ENCODE measurements at regions not wholly inside any gene's neighbourhood (a gene's known extent, or its start where the extent isn't known, plus 50 kb on each side); places are given as distances from the start of the nearest gene placed in this dataset.
"Not testable (repeated sequence)": the region's sequence is repeated elsewhere in the genome, so short reads cannot be mapped to it uniquely, and the experiment has no call there.

GRCh38 chr21:15278279-15278678 is 213.5 kb upstream of the NRIP1 start:
- DNase-seq (ENCODE audit: low read depth): no peak

GRCh38 chr21:15278851-15279250 is 214.1 kb upstream of the NRIP1 start:
- DNase-seq (ENCODE audit: low read depth): no peak

- no peak for DNase-seq (ENCODE audit: low read depth)
Observed at GRCh38 chr21:15279482-15279881, 214.7 kb upstream of the NRIP1 start.

GRCh38 chr21:15281714-15282113 is 216.9 kb upstream of the NRIP1 start:
- DNase-seq (ENCODE audit: low read depth): no peak

- DNase-seq (ENCODE audit: low read depth): no peak
Observed at GRCh38 chr21:15282665-15283064, 217.9 kb upstream of the NRIP1 start.

- DNase-seq (ENCODE audit: low read depth): no peak
Observed at GRCh38 chr21:15283138-15283537, 218.3 kb upstream of the NRIP1 start.

- no peak for DNase-seq (ENCODE audit: low read depth)
Observed at GRCh38 chr21:15283789-15284188, 219.0 kb upstream of the NRIP1 start.

GRCh38 chr21:15285556-15285955 is 220.8 kb upstream of the NRIP1 start:
- DNase-seq (ENCODE audit: low read depth): no peak

GRCh38 chr21:15289246-15289645 is 224.4 kb upstream of the NRIP1 start:
- no peak for DNase-seq (ENCODE audit: low read depth)

GRCh38 chr21:15289896-15290841 is 225.4 kb upstream of the NRIP1 start:
- no peak for DNase-seq (ENCODE audit: low read depth)

GRCh38 chr21:15291621-15292266 is 226.9 kb upstream of the NRIP1 start:
- DNase-seq (ENCODE audit: low read depth): no peak

GRCh38 chr21:15293240-15293639 is 228.4 kb upstream of the NRIP1 start:
- no peak for DNase-seq (ENCODE audit: low read depth)

GRCh38 chr21:15295875-15296274 is 231.1 kb upstream of the NRIP1 start:
- DNase-seq (ENCODE audit: low read depth): no peak

GRCh38 chr21:15297824-15298223 is 233.0 kb upstream of the NRIP1 start:
- no peak for DNase-seq (ENCODE audit: low read depth)

GRCh38 chr21:15298306-15298705 is 233.5 kb upstream of the NRIP1 start:
- no peak for DNase-seq (ENCODE audit: low read depth)

GRCh38 chr21:15298755-15299154 is 234.0 kb upstream of the NRIP1 start:
- DNase-seq (ENCODE audit: low read depth): not testable (repeated sequence)

GRCh38 chr21:15300131-15300530 is 235.3 kb upstream of the NRIP1 start:
- DNase-seq (ENCODE audit: low read depth): no peak

- DNase-seq (ENCODE audit: low read depth): no peak
Observed at GRCh38 chr21:15301014-15301413, 236.2 kb upstream of the NRIP1 start.

GRCh38 chr21:15301736-15302135 is 236.9 kb upstream of the NRIP1 start:
- DNase-seq (ENCODE audit: low read depth): no peak

GRCh38 chr21:15306271-15306670 is 241.5 kb upstream of the NRIP1 start:
- no peak for DNase-seq (ENCODE audit: low read depth)

GRCh38 chr21:15308333-15308732 is 243.5 kb upstream of the NRIP1 start:
- no peak for DNase-seq (ENCODE audit: low read depth)

GRCh38 chr21:15309022-15309590 is 244.3 kb upstream of the NRIP1 start:
- no peak for DNase-seq (ENCODE audit: low read depth)

- DNase-seq (ENCODE audit: low read depth): no peak
Observed at GRCh38 chr21:15309721-15310120, 244.9 kb upstream of the NRIP1 start.
